NCI-H524 (cell line): ENCODE measurements at regions not wholly inside any gene's neighbourhood (a gene's known extent, or its start where the extent isn't known, plus 50 kb on each side); places are given as distances from the start of the nearest gene placed in this dataset.
A peak's percentile ranks its signal among the peaks of the same experiment; 100 is the strongest.
"Not testable (repeated sequence)": the region's sequence is repeated elsewhere in the genome, so short reads cannot be mapped to it uniquely, and the experiment has no call there.

Source experiments
- DNase-seq, 2 experiments: peaks; one replicate each; lab custom pipeline; 2025; lab: John Stamatoyannopoulos, UW

DNA sequence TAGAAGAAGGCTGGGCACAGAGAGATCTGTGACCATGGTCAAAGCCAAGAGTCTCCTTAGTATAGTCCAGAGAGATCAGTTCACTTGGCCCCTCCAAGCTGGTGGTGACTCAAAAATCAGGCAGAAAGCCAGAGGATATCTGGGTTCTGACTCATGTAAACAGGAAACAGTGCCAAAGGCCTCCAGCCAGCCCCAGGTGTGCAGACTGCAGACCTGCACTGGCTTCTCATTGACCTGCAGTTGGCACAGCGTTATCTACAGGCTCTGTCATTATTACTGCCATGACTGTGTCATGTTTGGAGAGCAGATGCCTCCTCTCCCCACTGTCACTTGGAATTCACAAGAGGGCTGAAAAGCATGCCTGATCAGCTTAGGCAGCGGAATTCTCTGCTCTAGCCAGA, 295.7 kb upstream of the PRKD1 start:
- DNase-seq = no peak

GRCh38 chr14:30223966-30224365, 296.3 kb upstream of the PRKD1 start:
- DNase-seq = no peak

DNA sequence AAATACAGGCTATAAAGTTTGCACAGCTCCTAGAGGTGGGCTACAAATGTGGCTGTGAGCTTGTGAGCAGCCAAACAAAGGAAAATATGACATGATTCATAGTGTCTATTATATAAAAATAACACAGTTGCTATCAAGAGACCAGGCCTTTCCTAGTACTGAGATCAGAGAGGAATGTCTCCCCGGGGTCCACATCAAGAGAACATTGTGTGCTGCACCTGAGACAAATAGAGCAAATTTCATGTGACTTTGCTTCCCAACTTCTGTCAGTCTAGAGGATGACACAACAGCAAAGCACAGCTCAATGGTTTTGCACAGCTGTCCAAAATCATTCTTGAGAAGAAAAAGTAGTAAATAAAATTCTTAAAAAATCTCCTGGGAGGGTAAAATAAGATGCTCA, 297.5 kb upstream of the PRKD1 start:
- DNase-seq = no peak

- no peak for DNase-seq
These were observed 299.8 kb upstream of the PRKD1 start for GRCh38 chr14:30227436-30227835.

GRCh38 chr14:30227876-30228275, 300.2 kb upstream of the PRKD1 start:
- no peak for DNase-seq

- no peak for DNase-seq
These were observed 303.1 kb upstream of the PRKD1 start for GRCh38 chr14:30230719-30231118.

- DNase-seq = no peak
These were observed 307.3 kb upstream of the PRKD1 start for GRCh38 chr14:30234966-30235365.

DNA sequence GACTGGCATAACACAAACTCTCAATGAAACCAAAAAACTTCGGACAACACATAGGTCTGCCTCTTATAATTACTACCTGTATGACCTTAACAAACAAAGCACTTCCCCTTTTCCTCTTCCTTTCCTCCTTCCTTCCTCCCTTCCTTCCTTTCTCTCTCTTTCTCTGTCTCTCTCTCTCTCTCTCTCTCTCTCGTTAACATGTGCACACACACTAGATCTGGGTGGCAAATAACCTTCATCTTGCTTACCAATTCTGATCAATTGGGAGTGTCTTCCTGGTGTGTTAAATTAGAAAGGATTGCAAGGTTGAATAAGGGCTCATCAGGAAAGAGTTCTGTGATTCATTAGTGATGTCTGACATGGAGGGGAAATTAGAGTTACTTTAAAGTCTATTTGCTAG, 307.8 kb upstream of the PRKD1 start:
- no peak for DNase-seq

- no peak for DNase-seq
These were observed 311.3 kb upstream of the PRKD1 start for GRCh38 chr14:30238936-30239335.

GRCh38 chr14:30240018-30240417, 312.4 kb upstream of the PRKD1 start:
- no peak for DNase-seq

- DNase-seq = no peak
These were observed 313.0 kb upstream of the PRKD1 start for GRCh38 chr14:30240685-30241084.

GRCh38 chr14:30242744-30243143, 315.1 kb upstream of the PRKD1 start:
- DNase-seq = no peak

DNA sequence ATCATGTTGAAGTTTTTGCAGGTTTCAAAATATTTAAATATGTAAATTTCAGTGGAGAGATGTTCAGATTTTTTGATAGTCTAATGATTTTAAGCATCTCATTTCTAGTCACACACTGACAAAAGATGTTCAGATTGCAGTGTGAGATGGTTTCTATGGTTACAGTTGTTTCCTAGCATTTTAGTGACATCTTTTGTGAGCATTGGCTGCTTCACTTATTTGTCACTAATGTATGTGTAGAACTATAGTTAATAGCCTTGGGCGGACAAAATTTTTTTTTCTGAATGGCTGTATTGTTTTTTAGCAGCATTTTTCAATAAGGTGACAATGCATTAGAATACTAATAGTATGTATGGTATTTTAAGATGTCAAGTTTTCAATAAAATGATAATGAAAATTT, 315.6 kb upstream of the PRKD1 start:
- DNase-seq = no peak

DNA sequence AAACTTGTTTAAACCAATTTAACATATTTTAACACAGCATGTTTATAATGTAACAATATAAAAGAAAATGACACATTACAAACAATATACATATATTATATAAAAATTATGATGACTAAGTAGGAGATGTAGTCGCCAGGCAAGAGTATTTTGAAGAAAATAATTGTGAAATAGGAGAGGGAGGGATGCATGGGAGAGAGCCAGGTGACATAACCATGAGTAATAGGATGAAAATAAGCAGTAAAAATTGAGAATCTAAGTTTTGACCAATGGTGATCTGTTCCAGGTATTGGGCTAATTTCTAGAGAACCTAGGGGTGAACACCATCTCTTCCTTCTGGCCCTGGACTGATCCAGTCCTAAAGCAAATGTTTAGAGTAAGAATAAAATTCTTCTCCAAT, 315.2 kb upstream of the G2E3 start:
- DNase-seq = no peak

DNA sequence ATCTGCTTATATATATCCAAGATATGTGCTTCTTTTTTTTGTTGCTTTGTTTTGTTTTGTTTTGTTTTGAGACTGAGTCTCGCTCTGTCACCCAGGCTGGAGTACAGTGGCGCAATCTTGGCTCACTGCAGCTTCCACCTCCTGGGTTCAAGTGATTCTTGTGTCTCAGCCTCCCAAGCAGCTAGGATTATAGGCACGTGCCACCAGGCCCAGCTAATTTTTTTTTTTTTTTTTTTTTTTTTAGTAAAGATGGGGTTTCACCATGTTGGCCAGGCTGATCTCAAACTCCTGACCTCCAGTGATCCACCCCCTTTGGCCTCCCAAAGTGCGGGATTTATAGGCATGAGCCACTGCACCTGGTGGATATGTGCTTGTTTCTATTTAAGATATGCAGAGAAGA, 314.6 kb upstream of the G2E3 start:
- DNase-seq = not testable (repeated sequence)

GRCh38 chr14:30251017-30251416, 307.9 kb upstream of the G2E3 start:
- DNase-seq = no peak

- DNase-seq = no peak
These were observed 307.3 kb upstream of the G2E3 start for GRCh38 chr14:30251557-30252100.

DNA sequence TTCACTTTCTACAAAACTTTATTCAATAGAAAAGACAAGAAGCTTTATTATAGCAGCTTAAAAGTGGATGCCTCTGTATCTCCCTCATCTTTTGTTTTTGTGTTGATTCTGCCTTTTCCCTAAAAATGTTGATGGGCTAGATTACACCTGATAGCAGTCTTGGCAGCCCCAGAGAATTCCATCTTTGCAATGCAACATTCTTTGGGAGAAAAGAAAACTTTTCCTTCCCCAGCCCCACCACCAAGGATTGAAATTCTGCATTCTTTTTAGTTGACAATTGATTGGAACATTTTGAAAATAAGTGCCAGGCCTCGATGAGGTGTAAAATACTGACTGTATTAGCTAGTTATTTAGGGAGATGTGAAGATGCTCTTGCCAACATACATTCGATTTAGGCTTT, 306.8 kb upstream of the G2E3 start:
- DNase-seq = no peak

GRCh38 chr14:30252783-30253674, 305.9 kb upstream of the G2E3 start:
- no peak for DNase-seq

GRCh38 chr14:30256627-30257026, 302.3 kb upstream of the G2E3 start:
- no peak for DNase-seq

DNA sequence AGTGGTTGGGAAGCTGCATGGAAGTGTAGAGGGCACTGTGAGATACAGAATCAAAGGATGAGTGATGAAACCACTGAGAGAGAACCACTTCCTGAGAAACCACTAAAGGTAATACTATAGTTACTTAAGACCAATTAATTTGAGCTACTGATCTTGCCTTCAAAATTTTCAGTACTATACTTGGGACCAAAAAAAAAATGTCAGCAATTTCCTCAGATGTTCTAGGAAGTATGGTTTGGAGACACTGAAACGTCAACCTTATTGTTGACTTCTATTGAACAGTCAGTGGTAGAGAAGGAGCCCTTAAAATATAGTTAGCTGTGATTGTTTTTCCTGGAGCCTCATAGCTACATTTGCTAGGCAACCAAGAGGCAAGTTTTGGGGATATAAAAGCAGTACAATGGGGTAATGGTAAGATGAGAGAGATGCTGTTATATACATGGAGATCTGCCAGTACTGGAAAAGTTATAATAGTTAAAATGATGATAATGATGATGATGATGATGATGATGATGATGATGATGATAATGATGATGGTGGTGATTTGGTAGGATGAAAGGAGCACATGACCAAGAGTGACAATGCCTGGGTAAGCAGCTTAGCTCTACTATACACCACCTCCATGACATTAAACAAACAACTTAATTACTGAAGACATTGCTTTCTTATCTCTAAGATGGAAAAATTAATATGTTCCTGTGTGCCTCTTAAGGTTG, 300.9 kb upstream of the G2E3 start:
- no peak for DNase-seq

GRCh38 chr14:30260833-30261607, 297.9 kb upstream of the G2E3 start:
- peak in 1 of 2 experiments; percentile 17 for DNase-seq
